Ovary (tissue), 3 donors: ENCODE measurements at regions not wholly inside any gene's neighbourhood (a gene's known extent, or its start where the extent isn't known, plus 50 kb on each side); places are given as distances from the start of the nearest gene placed in this dataset.

Source experiments
- EP300 ChIP-seq: sonication (generic); formaldehyde crosslinking; IDR thresholded peaks from one replicate; pipeline ENCODE4 v1.6.1; 2017; ENCODE audit warnings: antibody characterized with exemption
- POLR2A ChIP-seq: fragments of 450-650 bp; IDR thresholded peaks from one replicate; pipeline ENCODE4 v1.6.1; 2017; ENCODE audit warnings: antibody characterized with exemption, mild to moderate bottlenecking, moderate library complexity
- TF ChIP-seq, protein P1 (sequence below), 3 donors: fragments of 450-650 bp in 2 of 3; fragments of 200-600 bp in 1 of 3; IDR thresholded peaks; one replicate each; pipeline versions ENCODE4 v1.5.1 to v1.8.0; 2016 to 2022; ENCODE audit warnings: antibody characterized with exemption in 3 of 3, mild to moderate bottlenecking in 1 of 3
- donor health status: DM: no; HTN: no; CAD: no.

DNA sequence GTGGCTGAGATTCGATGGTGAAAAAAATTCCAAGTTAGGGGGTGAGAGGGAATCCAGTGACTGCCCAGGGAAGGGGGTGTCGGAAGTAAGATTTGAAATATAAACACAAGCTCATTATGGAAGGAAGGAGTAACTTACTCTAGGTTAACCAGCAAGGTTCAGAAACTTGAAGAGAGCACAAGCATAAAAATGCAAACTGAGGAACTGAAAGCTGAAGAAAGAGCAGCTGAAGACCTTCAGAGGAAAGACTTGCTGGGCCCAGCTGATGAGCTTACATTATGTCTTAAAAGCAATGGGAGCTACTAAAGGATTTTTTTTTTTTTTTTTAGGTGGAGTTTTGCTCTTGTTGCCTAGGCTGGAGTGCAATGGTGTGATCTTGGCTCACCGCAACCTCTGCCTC lies 189.7 kb upstream of the GRIN2B start:
- TF ChIP-seq, protein P1, sequence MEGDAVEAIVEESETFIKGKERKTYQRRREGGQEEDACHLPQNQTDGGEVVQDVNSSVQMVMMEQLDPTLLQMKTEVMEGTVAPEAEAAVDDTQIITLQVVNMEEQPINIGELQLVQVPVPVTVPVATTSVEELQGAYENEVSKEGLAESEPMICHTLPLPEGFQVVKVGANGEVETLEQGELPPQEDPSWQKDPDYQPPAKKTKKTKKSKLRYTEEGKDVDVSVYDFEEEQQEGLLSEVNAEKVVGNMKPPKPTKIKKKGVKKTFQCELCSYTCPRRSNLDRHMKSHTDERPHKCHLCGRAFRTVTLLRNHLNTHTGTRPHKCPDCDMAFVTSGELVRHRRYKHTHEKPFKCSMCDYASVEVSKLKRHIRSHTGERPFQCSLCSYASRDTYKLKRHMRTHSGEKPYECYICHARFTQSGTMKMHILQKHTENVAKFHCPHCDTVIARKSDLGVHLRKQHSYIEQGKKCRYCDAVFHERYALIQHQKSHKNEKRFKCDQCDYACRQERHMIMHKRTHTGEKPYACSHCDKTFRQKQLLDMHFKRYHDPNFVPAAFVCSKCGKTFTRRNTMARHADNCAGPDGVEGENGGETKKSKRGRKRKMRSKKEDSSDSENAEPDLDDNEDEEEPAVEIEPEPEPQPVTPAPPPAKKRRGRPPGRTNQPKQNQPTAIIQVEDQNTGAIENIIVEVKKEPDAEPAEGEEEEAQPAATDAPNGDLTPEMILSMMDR (IDR thresholded peaks at IDR 0.05) = no peak
- TF ChIP-seq POLR2A (no peak), EP300 (no peak)
